Sigmoid colon (tissue), 6 donors: ENCODE measurements at regions not wholly inside any gene's neighbourhood (a gene's known extent, or its start where the extent isn't known, plus 50 kb on each side); places are given as distances from the start of the nearest gene placed in this dataset.
A peak's percentile ranks its signal among the peaks of the same experiment; 100 is the strongest.
"Not testable (repeated sequence)": the region's sequence is repeated elsewhere in the genome, so short reads cannot be mapped to it uniquely, and the experiment has no call there.

Source experiments
- DNase-seq: peaks from one replicate; pipeline ENCODE4 v3.0.0-alpha.2; 2019
- H3K27ac ChIP-seq, 4 donors: fragments of 200-600 bp; sonication (generic); one replicate each; pipeline ENCODE4 v1.5.1; 2016 to 2019; ENCODE audit warnings: mild to moderate bottlenecking in 1 of 4
- H3K27me3 ChIP-seq, 3 donors: fragments of 200-600 bp; sonication (generic); one replicate each; pipeline ENCODE4 v1.5.1; 2019; ENCODE audit warnings: mild to moderate bottlenecking in 1 of 3
- H3K36me3 ChIP-seq, 4 donors: fragments of 200-600 bp; sonication (generic); one replicate each; pipeline ENCODE4 v1.5.1; 2016 to 2019
- H3K4me1 ChIP-seq, 4 donors: fragments of 200-600 bp; sonication (generic); one replicate each; pipeline ENCODE4 v1.5.1; 2017 to 2019
- H3K4me3 ChIP-seq, 4 donors: fragments of 200-600 bp; sonication (generic); one replicate each; pipeline ENCODE4 v1.5.1; 2017 to 2019; ENCODE audit warnings: mild to moderate bottlenecking in 2 of 4, moderate library complexity in 1 of 4
- H3K9me3 ChIP-seq, 4 donors: fragments of 200-600 bp in 3 of 4; sonication (generic) in 3 of 4; one replicate each; pipeline versions ENCODE4 v1.5.1 to v1.6.1; 2013 to 2019
- CTCF ChIP-seq, 4 experiments: fragments of 450-650 bp in 3 of 4; fragments of 200-600 bp in 1 of 4; IDR thresholded peaks; one replicate each; pipeline ENCODE4 v1.5.1; 2016 to 2019; ENCODE audit warnings: antibody characterized with exemption in 4 of 4, mild to moderate bottlenecking in 3 of 4, moderate library complexity in 2 of 4
- EP300 ChIP-seq, 4 donors: sonication (generic); formaldehyde crosslinking; IDR thresholded peaks; one replicate each; pipeline ENCODE4 v1.6.1; 2017; ENCODE audit warnings: antibody characterized with exemption in 4 of 4
- POLR2A ChIP-seq, 2 donors: fragments of 450-650 bp; IDR thresholded peaks; one replicate each; pipeline ENCODE4 v1.6.1; 2016; ENCODE audit warnings: antibody characterized with exemption in 2 of 2, mild to moderate bottlenecking in 2 of 2, moderate library complexity in 2 of 2
- POLR2AphosphoS5 ChIP-seq, 4 donors: sonication (generic); formaldehyde crosslinking; IDR thresholded peaks; one replicate each; pipeline ENCODE4 v1.6.1; 2017; ENCODE audit warnings: antibody characterized with exemption in 4 of 4
- WGBS, 2 donors: extraction: QIAGEN DNeasy Blood & Tissue Kit; methylation state at CpG; one replicate each; pipeline ENCODE4 v1.1.7; 2013; 5-methylcytosine and 5-hydroxymethylcytosine counted together
- intact Hi-C: fragments of 100-400 bp; cut with DNase I; formaldehyde crosslinking; loops from one replicate; pipeline ENCODE4 v1.15.1; 2023
- small RNA-seq, 3 donors: library from RNA; depleted of rRNA; stranded (forward); fragments of <200 nt; gene quantifications; one replicate each; pipeline ENCODE3, GENCODE V24; 2016
- donor health status: healthy with polysubstance abuse.
- donor health status: healthy.

DNA sequence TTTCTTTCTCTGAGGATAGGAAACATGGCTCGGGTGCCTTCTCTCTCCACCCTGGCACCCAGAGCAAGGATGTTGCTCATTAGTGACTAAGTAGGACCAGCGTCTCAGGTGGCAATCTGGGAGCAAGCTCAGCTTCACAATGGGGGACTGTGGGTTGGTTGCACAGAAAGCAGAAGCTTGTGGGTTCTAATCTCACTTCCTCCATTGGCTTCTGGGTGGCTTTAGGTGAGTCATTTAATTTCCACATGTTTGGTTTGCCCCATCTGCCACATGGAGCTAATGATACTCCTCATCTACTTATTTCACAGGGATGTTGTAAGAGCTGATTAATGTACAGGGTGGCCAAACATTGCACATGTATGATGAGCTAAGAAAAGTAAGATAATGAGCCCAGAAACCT lies 54.8 kb upstream of the AKIRIN2 start:
- intact Hi-C loops, result no loop called here
- Histone ChIP-seq H3K27me3 (no peaks in the 10 kb centered on the region), H3K36me3 (no peaks in the 10 kb centered on the region), H3K27ac (no peak overlapping the region), H3K9me3 (no peaks in the 10 kb centered on the region), H3K4me1 (no peaks in the 10 kb centered on the region), H3K4me3 (no peak overlapping the region)
- no peak for DNase-seq
- 39 to 70% methylated on average over 2 of the region's 2 CpGs for WGBS, 2 donors
- TF ChIP-seq POLR2A (IDR thresholded peaks at IDR 0.05) (no peak), POLR2AphosphoS5 (IDR thresholded peaks at IDR 0.05) (peak in 1 of 4 donors; percentile 18)

- H3K9me3 ChIP-seq, result no peaks in the 10 kb centered on the region
- H3K27me3 ChIP-seq, result no peaks in the 10 kb centered on the region
- TF ChIP-seq EP300 (IDR thresholded peaks at IDR 0.05) (no peak), POLR2A (IDR thresholded peaks at IDR 0.05) (no peak), CTCF (IDR thresholded peaks at IDR 0.05) (no peak), POLR2AphosphoS5 (IDR thresholded peaks at IDR 0.05) (no peak)
- H3K4me3 ChIP-seq, result no peak overlapping the region
- no peak for DNase-seq
- 65 to 68% methylated on average over 7 of the region's 7 CpGs for WGBS, 2 donors
- H3K27ac ChIP-seq, result no peak overlapping the region
- no peaks in the 10 kb centered on the region for H3K36me3 ChIP-seq
- intact Hi-C loops, result no loop called here
- H3K4me1 ChIP-seq, result no peaks in the 10 kb centered on the region
Measured at GRCh38 chr6:87755708-87756671, 54.0 kb upstream of the AKIRIN2 start.

DNA sequence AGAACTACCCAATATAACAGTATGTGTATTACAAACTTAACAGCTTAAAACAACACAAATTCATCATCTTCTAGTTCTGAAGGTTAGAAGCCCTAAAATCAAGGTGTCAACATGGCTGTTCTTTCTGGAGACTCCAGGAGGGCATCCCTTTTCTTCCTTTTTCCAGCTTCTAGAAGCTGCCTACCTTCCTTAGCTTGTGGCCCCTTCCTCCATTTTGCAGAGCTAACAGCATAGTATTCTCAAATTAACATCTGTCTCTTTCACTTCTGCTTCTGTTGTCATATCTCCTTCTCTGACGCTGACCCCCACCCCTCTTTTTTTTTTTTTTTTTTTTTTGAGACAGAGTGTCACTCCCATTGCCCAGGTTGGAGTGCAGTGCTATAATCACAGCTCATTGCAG lies 52.8 kb upstream of the AKIRIN2 start:
- no peaks in the 10 kb centered on the region for H3K27me3 ChIP-seq
- intact Hi-C loops, result no loop called here
- H3K27ac ChIP-seq, result no peak overlapping the region
- H3K4me3 ChIP-seq, result no peak overlapping the region
- TF ChIP-seq POLR2AphosphoS5 (IDR thresholded peaks at IDR 0.05), result no peak
- no peak for TF ChIP-seq CTCF (IDR thresholded peaks at IDR 0.05)
- TF ChIP-seq EP300 (IDR thresholded peaks at IDR 0.05), result no peak
- TF ChIP-seq POLR2A (IDR thresholded peaks at IDR 0.05), result no peak
- no peaks in the 10 kb centered on the region for H3K36me3 ChIP-seq
- no peak for DNase-seq
- H3K9me3 ChIP-seq, result no peaks in the 10 kb centered on the region
- 55 to 96% methylated on average over 1 of the region's 1 CpG for WGBS, 2 donors
- H3K4me1 ChIP-seq, result no peaks in the 10 kb centered on the region

DNA sequence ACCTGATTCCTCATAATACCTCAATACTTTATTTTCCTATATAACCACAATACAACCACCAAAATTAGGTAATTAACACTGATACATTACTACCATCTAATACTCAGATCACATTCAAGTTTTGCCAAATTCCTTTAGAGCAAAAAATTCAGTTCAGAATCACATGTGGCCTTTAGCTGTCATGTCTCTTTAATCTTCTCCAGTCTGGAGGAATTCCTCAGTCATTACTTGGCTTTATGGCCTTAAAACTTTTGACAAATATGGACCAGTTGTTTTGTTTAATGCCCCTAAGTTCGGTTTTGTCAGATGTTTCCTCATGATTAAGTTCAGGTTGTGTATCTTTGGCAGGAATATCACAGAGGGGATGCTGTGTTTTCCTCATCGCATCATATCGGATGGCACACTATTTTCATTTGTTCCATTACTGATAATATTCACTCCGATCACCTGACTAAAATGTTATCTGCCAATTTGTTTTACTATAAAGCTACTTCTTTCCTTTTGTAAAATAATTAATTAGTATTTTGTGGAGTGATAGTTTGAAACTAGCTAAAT lies 51.2 kb upstream of the AKIRIN2 start:
- H3K9me3 ChIP-seq, result no peaks in the 10 kb centered on the region
- DNase-seq, result no peak
- 54 to 74% methylated on average over 4 of the region's 4 CpGs for WGBS, 2 donors
- H3K27me3 ChIP-seq, result no peaks in the 10 kb centered on the region
- H3K4me3 ChIP-seq, result no peak overlapping the region
- no peak overlapping the region for H3K27ac ChIP-seq
- no peaks in the 10 kb centered on the region for H3K36me3 ChIP-seq
- intact Hi-C loops, result no loop called here
- TF ChIP-seq EP300 (IDR thresholded peaks at IDR 0.05), result no peak
- no peak for TF ChIP-seq POLR2AphosphoS5 (IDR thresholded peaks at IDR 0.05)
- no peak for TF ChIP-seq POLR2A (IDR thresholded peaks at IDR 0.05)
- TF ChIP-seq CTCF (IDR thresholded peaks at IDR 0.05), result no peak
- H3K4me1 ChIP-seq, result no peaks in the 10 kb centered on the region

DNA sequence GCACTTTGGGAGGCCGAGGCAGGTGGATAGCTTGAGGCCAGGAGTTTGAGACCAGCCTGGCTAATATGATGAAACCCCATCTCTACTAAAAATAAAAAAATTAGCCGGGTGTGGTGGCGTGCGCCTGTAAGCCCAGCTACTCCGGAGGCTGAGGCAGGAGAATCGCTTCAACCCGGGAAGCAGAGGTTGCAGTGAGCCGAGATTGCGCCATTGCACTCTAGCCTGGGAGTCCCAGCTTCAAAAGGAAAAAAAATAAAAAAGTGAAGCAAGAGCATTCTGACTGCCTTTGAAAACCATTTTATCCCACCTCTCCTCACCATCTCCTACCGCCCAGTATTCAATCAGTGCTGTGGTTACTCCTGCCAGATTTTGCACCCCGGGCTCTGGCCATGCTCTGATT lies 50.5 kb upstream of the AKIRIN2 start:
- H3K27ac ChIP-seq, H3K4me1 ChIP-seq, H3K27me3 ChIP-seq, DNase-seq, intact Hi-C loops, H3K36me3 ChIP-seq, H3K9me3 ChIP-seq, H3K4me3 ChIP-seq: not testable (repeated sequence)
- WGBS, 2 donors, result 94 to 97% methylated on average over 11 of the region's 11 CpGs

Small RNA genes in the stretch of these regions (small RNA-seq; reads per million reads assigned to genes)
- gene RF00019 (0 reads per million in 3 donors), gene RN7SL183P (0 to 0.22 (median 0.06) reads per million in 3 donors)
